SU-DHL-6 (cell line): ENCODE measurements at regions not wholly inside any gene's neighbourhood (a gene's known extent, or its start where the extent isn't known, plus 50 kb on each side); places are given as distances from the start of the nearest gene placed in this dataset.

Source experiments
- CTCF ChIP-seq: fragments of 200-600 bp; sonication (generic); IDR thresholded peaks from one replicate; pipeline ENCODE4 v1.5.1; 2017; ENCODE audit warnings: antibody characterized with exemption, mild to moderate bottlenecking, low read length, moderate library complexity; ENCODE audit not compliant: insufficient read depth, poor library complexity, severe bottlenecking
- EZH2phosphoT487 ChIP-seq: fragments of 200-600 bp; sonication (generic), shearing (Covaris generic); conservative IDR thresholded peaks from 2 replicates; pipeline ENCODE4 v1.6.1; 2018; ENCODE audit warnings: mild to moderate bottlenecking, antibody characterized with exemption, low read length, moderate library complexity, mixed read lengths

GRCh38 chr6:137673603-137674002 lies 179.4 kb upstream of the OLIG3 start:
- TF ChIP-seq CTCF (no peak), EZH2phosphoT487 (no peak)
